ENCODE measurements at regions not wholly inside any gene's neighbourhood (a gene's known extent, or its start where the extent isn't known, plus 50 kb on each side); places are given as distances from the start of the nearest gene placed in this dataset.

DNA sequence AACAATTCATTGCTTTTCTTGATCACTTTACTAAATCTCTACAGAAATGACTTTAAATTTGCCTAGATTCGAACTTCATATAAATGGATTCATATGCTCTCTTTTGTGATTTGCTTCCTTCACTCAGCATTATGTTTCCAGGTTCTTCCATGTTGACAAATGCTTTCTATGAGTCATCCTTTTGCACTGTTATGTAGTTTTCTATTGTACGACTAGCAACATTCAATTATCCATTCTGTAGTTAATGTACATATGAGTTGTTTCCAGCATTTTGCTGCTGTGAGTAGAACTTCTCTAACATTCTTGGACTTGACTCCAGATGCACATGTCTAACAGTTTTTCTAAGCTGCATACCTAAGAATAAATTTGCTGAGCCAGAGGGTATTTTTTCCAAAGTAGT is 66.5 kb upstream of the NEUROD1 start:
- Histone ChIP-seq H2AK5ac (ENCODE audit: low read length, severe bottlenecking) (no peak overlapping the region), H2BK12ac (ENCODE audit: low read length in 2 of 2) (no peak overlapping the region), H3K23ac (ENCODE audit: low read length in 2 of 2) (no peak overlapping the region), H3K18ac (ENCODE audit: low read depth in 1 of 2, low read length in 2 of 2) (no peak overlapping the region), H3K79me1 (replicated peaks; ENCODE audit: low read length, poor library complexity, severe bottlenecking) (no peaks in the 10 kb centered on the region), H2AFZ (ENCODE audit: low read depth, low read length) (no peak overlapping the region), H4K91ac (ENCODE audit: low read length) (no peak overlapping the region), H2BK120ac (ENCODE audit: low read depth, low read length) (no peak overlapping the region), H3K4ac (ENCODE audit: low read depth in 1 of 2, low read length in 2 of 2) (no peak overlapping the region), H2BK15ac (ENCODE audit: low read depth, poor library complexity, severe bottlenecking) (no peak overlapping the region), H3K4me1 (ENCODE audit: control insufficient read depth, insufficient read depth, low read depth, low read length) (peaks cover 6% of the 10 kb centered on the region), H3K36me3 (ENCODE audit: control insufficient read depth in 1 of 2, insufficient read depth in 2 of 2, low read depth in 1 of 2, low read length in 2 of 2) (no peaks in the 10 kb centered on the region), H3K27me3 (ENCODE audit: control insufficient read depth in 1 of 2, insufficient read depth in 1 of 2, low read length in 2 of 2) (no peaks in the 10 kb centered on the region), H3K27ac (ENCODE audit: low read length, poor library complexity, severe bottlenecking) (no peak overlapping the region), H3K4me3 (ENCODE audit: insufficient read depth in 1 of 2, low read depth in 1 of 2, low read length in 2 of 2) (no peak overlapping the region), H3K9ac (ENCODE audit: low read length) (no peak overlapping the region), H3K4me2 (ENCODE audit: low read length, poor library complexity, severe bottlenecking) (no peak overlapping the region), H4K8ac (ENCODE audit: low read length) (no peak overlapping the region), H2BK5ac (ENCODE audit: low read depth, low read length, poor library complexity, severe bottlenecking) (no peak overlapping the region), H3K14ac (ENCODE audit: low read length in 2 of 2) (no peak overlapping the region), H3K9me3 (ENCODE audit: control insufficient read depth, low read length) (no peaks in the 10 kb centered on the region)
- 100% methylated on average over 1 of the region's 2 CpGs for WGBS
- DNase-seq, result no peak

GRCh38 chr2:181750305-181750704 is 70.0 kb upstream of the NEUROD1 start:
- Histone ChIP-seq H3K27me3 (ENCODE audit: control insufficient read depth in 1 of 2, insufficient read depth in 1 of 2, low read length in 2 of 2) (no peaks in the 10 kb centered on the region), H3K4ac (ENCODE audit: low read depth in 1 of 2, low read length in 2 of 2) (no peak overlapping the region), H4K91ac (ENCODE audit: low read length) (no peak overlapping the region), H4K8ac (ENCODE audit: low read length) (no peak overlapping the region), H3K27ac (ENCODE audit: low read length, poor library complexity, severe bottlenecking) (no peak overlapping the region), H3K23ac (ENCODE audit: low read length in 2 of 2) (no peak overlapping the region), H3K18ac (ENCODE audit: low read depth in 1 of 2, low read length in 2 of 2) (no peak overlapping the region), H3K4me1 (ENCODE audit: control insufficient read depth, insufficient read depth, low read depth, low read length) (peaks cover 6% of the 10 kb centered on the region), H3K9me3 (ENCODE audit: control insufficient read depth, low read length) (no peaks in the 10 kb centered on the region), H2BK12ac (ENCODE audit: low read length in 2 of 2) (peak overlapping the region in 1 of 2 experiments; percentile 84), H3K79me1 (replicated peaks; ENCODE audit: low read length, poor library complexity, severe bottlenecking) (no peaks in the 10 kb centered on the region), H3K36me3 (ENCODE audit: control insufficient read depth in 1 of 2, insufficient read depth in 2 of 2, low read depth in 1 of 2, low read length in 2 of 2) (no peaks in the 10 kb centered on the region), H3K14ac (ENCODE audit: low read length in 2 of 2) (no peak overlapping the region), H2BK15ac (ENCODE audit: low read depth, poor library complexity, severe bottlenecking) (peak overlapping the region; percentile 67), H3K4me3 (ENCODE audit: insufficient read depth in 1 of 2, low read depth in 1 of 2, low read length in 2 of 2) (no peak overlapping the region), H2AK5ac (ENCODE audit: low read length, severe bottlenecking) (no peak overlapping the region), H3K4me2 (ENCODE audit: low read length, poor library complexity, severe bottlenecking) (no peak overlapping the region), H3K9ac (ENCODE audit: low read length) (no peak overlapping the region), H2BK5ac (ENCODE audit: low read depth, low read length, poor library complexity, severe bottlenecking) (no peak overlapping the region), H2BK120ac (ENCODE audit: low read depth, low read length) (peak overlapping the region; percentile 19), H2AFZ (ENCODE audit: low read depth, low read length) (no peak overlapping the region)
- 98% methylated on average over 8 of the region's 8 CpGs for WGBS
- no peak for DNase-seq

GRCh38 chr2:181751266-181752030 is 71.1 kb upstream of the NEUROD1 start:
- no peak overlapping the region for H3K4me2 ChIP-seq (ENCODE audit: low read length, poor library complexity, severe bottlenecking)
- H3K79me1 ChIP-seq (replicated peaks; ENCODE audit: low read length, poor library complexity, severe bottlenecking), result no peaks in the 10 kb centered on the region
- H3K14ac ChIP-seq (ENCODE audit: low read length in 2 of 2), result no peak overlapping the region
- no peaks in the 10 kb centered on the region for H3K27me3 ChIP-seq (ENCODE audit: control insufficient read depth in 1 of 2, insufficient read depth in 1 of 2, low read length in 2 of 2)
- H3K9ac ChIP-seq (ENCODE audit: low read length), result no peak overlapping the region
- no peaks in the 10 kb centered on the region for H3K9me3 ChIP-seq (ENCODE audit: control insufficient read depth, low read length)
- H3K36me3 ChIP-seq (ENCODE audit: control insufficient read depth in 1 of 2, insufficient read depth in 2 of 2, low read depth in 1 of 2, low read length in 2 of 2), result no peaks in the 10 kb centered on the region
- peaks cover 4% of the 10 kb centered on the region for H3K4me1 ChIP-seq (ENCODE audit: control insufficient read depth, insufficient read depth, low read depth, low read length)
- H4K91ac ChIP-seq (ENCODE audit: low read length), result no peak overlapping the region
- no peak for DNase-seq
- H2BK5ac ChIP-seq (ENCODE audit: low read depth, low read length, poor library complexity, severe bottlenecking), result no peak overlapping the region
- no peak overlapping the region for H2BK15ac ChIP-seq (ENCODE audit: low read depth, poor library complexity, severe bottlenecking)
- H3K23ac ChIP-seq (ENCODE audit: low read length in 2 of 2), result no peak overlapping the region
- no peak overlapping the region for H3K18ac ChIP-seq (ENCODE audit: low read depth in 1 of 2, low read length in 2 of 2)
- H2AK5ac ChIP-seq (ENCODE audit: low read length, severe bottlenecking), result no peak overlapping the region
- peak overlapping the region in 1 of 2 experiments; percentile 49 for H2BK12ac ChIP-seq (ENCODE audit: low read length in 2 of 2)
- no peak overlapping the region for H3K4me3 ChIP-seq (ENCODE audit: insufficient read depth in 1 of 2, low read depth in 1 of 2, low read length in 2 of 2)
- no peak overlapping the region for H3K4ac ChIP-seq (ENCODE audit: low read depth in 1 of 2, low read length in 2 of 2)
- H2BK120ac ChIP-seq (ENCODE audit: low read depth, low read length), result no peak overlapping the region
- H4K8ac ChIP-seq (ENCODE audit: low read length), result no peak overlapping the region
- H2AFZ ChIP-seq (ENCODE audit: low read depth, low read length), result no peak overlapping the region
- 97% methylated on average over 6 of the region's 6 CpGs for WGBS
- no peak overlapping the region for H3K27ac ChIP-seq (ENCODE audit: low read length, poor library complexity, severe bottlenecking)

DNA sequence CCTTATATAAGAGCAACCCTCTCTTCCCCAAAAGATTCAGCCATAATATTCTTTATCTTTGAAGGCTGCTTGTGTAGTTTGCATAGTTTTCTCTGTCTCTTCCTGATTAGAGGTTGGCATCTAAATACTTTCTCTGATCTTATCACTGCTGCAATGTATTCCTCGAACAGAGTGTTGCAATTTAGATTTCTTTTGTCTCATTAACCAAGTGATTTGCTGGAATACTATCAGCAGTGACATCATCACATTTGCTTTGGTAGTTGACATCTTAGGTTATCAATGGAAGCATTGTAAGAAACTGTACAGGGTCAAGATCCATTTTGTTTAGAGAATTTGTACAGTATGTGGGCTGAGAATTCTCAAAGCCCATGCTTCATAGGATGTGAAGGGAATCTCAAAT is 72.0 kb upstream of the NEUROD1 start:
- Histone ChIP-seq H2BK12ac (ENCODE audit: low read length in 2 of 2) (no peak overlapping the region), H3K4me2 (ENCODE audit: low read length, poor library complexity, severe bottlenecking) (no peak overlapping the region), H2AFZ (ENCODE audit: low read depth, low read length) (no peak overlapping the region), H3K9ac (ENCODE audit: low read length) (no peak overlapping the region), H2AK5ac (ENCODE audit: low read length, severe bottlenecking) (no peak overlapping the region), H3K18ac (ENCODE audit: low read depth in 1 of 2, low read length in 2 of 2) (no peak overlapping the region), H3K4ac (ENCODE audit: low read depth in 1 of 2, low read length in 2 of 2) (no peak overlapping the region), H3K4me1 (ENCODE audit: control insufficient read depth, insufficient read depth, low read depth, low read length) (peaks cover 4% of the 10 kb centered on the region), H3K23ac (ENCODE audit: low read length in 2 of 2) (no peak overlapping the region), H4K8ac (ENCODE audit: low read length) (no peak overlapping the region), H3K9me3 (ENCODE audit: control insufficient read depth, low read length) (no peaks in the 10 kb centered on the region), H3K36me3 (ENCODE audit: control insufficient read depth in 1 of 2, insufficient read depth in 2 of 2, low read depth in 1 of 2, low read length in 2 of 2) (no peaks in the 10 kb centered on the region), H3K14ac (ENCODE audit: low read length in 2 of 2) (no peak overlapping the region), H2BK15ac (ENCODE audit: low read depth, poor library complexity, severe bottlenecking) (no peak overlapping the region), H3K27me3 (ENCODE audit: control insufficient read depth in 1 of 2, insufficient read depth in 1 of 2, low read length in 2 of 2) (no peaks in the 10 kb centered on the region), H2BK120ac (ENCODE audit: low read depth, low read length) (no peak overlapping the region), H2BK5ac (ENCODE audit: low read depth, low read length, poor library complexity, severe bottlenecking) (no peak overlapping the region), H3K79me1 (replicated peaks; ENCODE audit: low read length, poor library complexity, severe bottlenecking) (no peaks in the 10 kb centered on the region), H3K4me3 (ENCODE audit: insufficient read depth in 1 of 2, low read depth in 1 of 2, low read length in 2 of 2) (no peak overlapping the region), H4K91ac (ENCODE audit: low read length) (no peak overlapping the region), H3K27ac (ENCODE audit: low read length, poor library complexity, severe bottlenecking) (no peak overlapping the region)
- no peak for DNase-seq
- WGBS, result 0% methylated on average over 1 of the region's 1 CpG

All from mesenchymal stem cell (in vitro differentiated cells and primary cell).